Epithelial cell of esophagus (primary cell): ENCODE measurements at regions not wholly inside any gene's neighbourhood (a gene's known extent, or its start where the extent isn't known, plus 50 kb on each side); places are given as distances from the start of the nearest gene placed in this dataset.
A peak's percentile ranks its signal among the peaks of the same experiment; 100 is the strongest.

Source experiments
- DNase-seq: peaks from one replicate; pipeline ENCODE4 v3.0.0; 2010; ENCODE audit warnings: low read depth
- H3K4me3 ChIP-seq: 2 replicates; pipeline ENCODE4 v1.5.1; 2011; ENCODE audit warnings: mild to moderate bottlenecking, low read length, control low read depth
- TF ChIP-seq, protein P1 (sequence below): IDR thresholded peaks from 2 replicates; pipeline ENCODE4 v1.5.1; 2011; ENCODE audit warnings: low read depth, mild to moderate bottlenecking, low read length, control low read depth, inconsistent platforms; ENCODE audit not compliant: insufficient read depth; ENCODE audit errors: missing control alignments

DNA sequence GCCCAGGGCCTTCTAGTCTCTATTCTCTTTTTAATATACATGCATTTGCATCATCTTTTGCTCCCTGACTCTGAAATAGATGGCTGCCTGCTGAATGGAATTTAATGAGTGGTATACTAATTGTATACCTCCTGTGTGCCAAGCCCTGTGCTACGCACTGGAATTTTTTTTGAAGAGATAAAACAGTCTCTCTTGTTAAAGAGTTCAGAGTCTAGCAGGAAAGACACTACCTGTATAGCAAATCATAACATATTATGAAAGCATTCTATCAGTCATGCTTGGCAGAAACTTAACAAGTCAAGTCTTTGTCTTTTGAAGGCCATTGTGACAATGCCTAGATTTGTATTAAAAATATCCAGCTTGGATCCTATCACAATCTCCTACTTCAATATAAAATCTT lies 63.7 kb upstream of the SESN3 start:
- no peak for DNase-seq
- H3K4me3 ChIP-seq, result no peak overlapping the region
- TF ChIP-seq, protein P1, sequence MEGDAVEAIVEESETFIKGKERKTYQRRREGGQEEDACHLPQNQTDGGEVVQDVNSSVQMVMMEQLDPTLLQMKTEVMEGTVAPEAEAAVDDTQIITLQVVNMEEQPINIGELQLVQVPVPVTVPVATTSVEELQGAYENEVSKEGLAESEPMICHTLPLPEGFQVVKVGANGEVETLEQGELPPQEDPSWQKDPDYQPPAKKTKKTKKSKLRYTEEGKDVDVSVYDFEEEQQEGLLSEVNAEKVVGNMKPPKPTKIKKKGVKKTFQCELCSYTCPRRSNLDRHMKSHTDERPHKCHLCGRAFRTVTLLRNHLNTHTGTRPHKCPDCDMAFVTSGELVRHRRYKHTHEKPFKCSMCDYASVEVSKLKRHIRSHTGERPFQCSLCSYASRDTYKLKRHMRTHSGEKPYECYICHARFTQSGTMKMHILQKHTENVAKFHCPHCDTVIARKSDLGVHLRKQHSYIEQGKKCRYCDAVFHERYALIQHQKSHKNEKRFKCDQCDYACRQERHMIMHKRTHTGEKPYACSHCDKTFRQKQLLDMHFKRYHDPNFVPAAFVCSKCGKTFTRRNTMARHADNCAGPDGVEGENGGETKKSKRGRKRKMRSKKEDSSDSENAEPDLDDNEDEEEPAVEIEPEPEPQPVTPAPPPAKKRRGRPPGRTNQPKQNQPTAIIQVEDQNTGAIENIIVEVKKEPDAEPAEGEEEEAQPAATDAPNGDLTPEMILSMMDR, result no peak

GRCh38 chr11:95293116-95293515 lies 62.1 kb upstream of the SESN3 start:
- DNase-seq, result no peak
- no peak overlapping the region for H3K4me3 ChIP-seq
- TF ChIP-seq, protein P1, result no peak

- DNase-seq, result peak; percentile 17
- H3K4me3 ChIP-seq, result no peak overlapping the region
- TF ChIP-seq, protein P1, result no peak
Measured at GRCh38 chr11:95291946-95292345, 60.9 kb upstream of the SESN3 start.

DNA sequence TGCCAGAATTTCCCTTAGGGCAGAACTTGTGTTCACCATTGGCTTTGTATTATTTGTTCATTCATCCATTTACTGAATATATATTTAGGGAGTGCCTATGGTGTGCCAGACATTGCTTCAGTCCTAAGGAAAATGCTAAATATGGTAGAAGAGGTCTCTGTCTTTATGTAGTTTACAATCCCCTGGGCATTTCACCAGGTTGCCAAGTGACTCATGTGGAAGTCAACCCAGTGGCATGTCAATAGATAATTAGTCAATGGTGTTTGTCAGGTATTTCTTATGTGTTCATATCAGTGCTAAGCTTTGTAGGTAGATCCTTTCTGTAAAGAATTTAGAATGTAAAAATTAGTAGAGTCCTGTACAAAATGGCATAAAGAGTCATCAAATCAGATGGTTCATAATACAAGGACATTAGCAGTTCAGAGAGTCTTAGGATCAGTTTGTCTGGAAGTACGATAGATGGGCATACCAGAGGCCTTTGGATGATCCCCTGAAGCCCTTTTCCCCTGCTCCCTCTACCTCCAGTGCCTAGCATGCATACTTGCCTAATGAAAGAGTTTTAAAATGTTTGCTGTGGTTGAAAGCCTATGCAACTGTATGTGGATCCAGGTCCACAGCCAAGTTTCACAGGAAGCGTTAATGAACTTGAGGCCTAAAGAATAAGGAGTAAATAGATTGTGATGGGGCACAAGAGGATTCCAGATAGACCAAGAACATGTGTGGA lies 58.5 kb upstream of the SESN3 start:
- TF ChIP-seq, protein P1, result no peak
- DNase-seq, result peak; percentile 93

GRCh38 chr11:95284057-95285052 lies 53.4 kb upstream of the SESN3 start:
- TF ChIP-seq, protein P1, result no peak
- peak; percentile 77 for DNase-seq
- no peak overlapping the region for H3K4me3 ChIP-seq

More for the DNA sequence above, 58.5 kb upstream of the SESN3 start:
- no peak overlapping the region for H3K4me3 ChIP-seq

DNA sequence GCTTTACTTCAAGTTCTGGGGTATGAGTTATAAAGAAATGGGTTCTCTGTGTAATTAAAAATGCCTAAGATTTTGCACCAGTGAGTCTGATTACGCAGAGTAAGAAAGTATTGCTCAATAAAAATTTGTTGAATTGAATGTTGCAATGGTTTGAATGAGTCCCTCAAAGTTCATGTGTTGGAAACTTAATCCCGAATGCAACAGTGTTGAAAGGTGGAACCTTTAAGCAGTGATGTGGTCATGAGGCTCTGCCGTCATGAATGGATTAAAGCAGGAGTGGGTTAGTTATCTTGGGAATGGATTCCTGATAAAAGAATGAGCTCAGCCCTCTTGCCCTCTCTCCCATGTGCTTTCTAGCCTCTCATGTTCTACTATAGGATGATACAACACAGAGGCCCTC lies 52.6 kb upstream of the SESN3 start:
- TF ChIP-seq, protein P1, result no peak
- H3K4me3 ChIP-seq, result no peak overlapping the region
- DNase-seq, result peak; percentile 86
